Heart right ventricle (tissue), 16 donors: ENCODE measurements at regions not wholly inside any gene's neighbourhood (a gene's known extent, or its start where the extent isn't known, plus 50 kb on each side); places are given as distances from the start of the nearest gene placed in this dataset.
"Not testable (repeated sequence)": the region's sequence is repeated elsewhere in the genome, so short reads cannot be mapped to it uniquely, and the experiment has no call there.

Experiments used
- ATAC-seq, 8 donors: fragments of 200-7000 bp; cut with Tn5 transposase; one replicate each; pipeline ENCODE4 v1.9.1; 2020; ENCODE audit warnings: mild to moderate bottlenecking in 8 of 8, moderate library complexity in 8 of 8, moderate number of reproducible peaks in 1 of 8
- DNase-seq, 2 donors: peaks; one replicate each; pipeline ENCODE4 v3.0.0-alpha.2; 2020
- H3K27ac ChIP-seq, 10 donors: fragments of 200-600 bp; sonication (generic) in 2 of 10; one replicate each; pipeline versions ENCODE4 v1.5.0 to v1.8.0; 2020 to 2022; ENCODE audit warnings: mild to moderate bottlenecking in 3 of 10
- H3K27me3 ChIP-seq, 7 donors: fragments of 200-600 bp; one replicate each; pipeline ENCODE4 v1.8.0; 2021 to 2022; ENCODE audit warnings: mild to moderate bottlenecking in 2 of 7
- H3K36me3 ChIP-seq, 9 donors: fragments of 200-600 bp; sonication (generic) in 1 of 9; one replicate each; pipeline versions ENCODE4 v1.5.0 to v1.8.0; 2020 to 2022; ENCODE audit warnings: mild to moderate bottlenecking in 2 of 9
- H3K4me1 ChIP-seq, 9 donors: fragments of 200-600 bp; sonication (generic) in 1 of 9; one replicate each; pipeline versions ENCODE4 v1.5.0 to v1.8.0; 2020 to 2022; ENCODE audit warnings: mild to moderate bottlenecking in 4 of 9
- H3K4me3 ChIP-seq, 10 donors: fragments of 200-600 bp; sonication (generic) in 2 of 10; one replicate each; pipeline versions ENCODE4 v1.5.0 to v1.8.0; 2020 to 2022; ENCODE audit warnings: mild to moderate bottlenecking in 7 of 10, moderate library complexity in 2 of 10
- H3K9me3 ChIP-seq, 11 donors: fragments of 200-600 bp in 10 of 11; sonication (generic) in 2 of 11; one replicate each; pipeline versions ENCODE4 v1.5.0 to v1.8.0; 2013 to 2022; ENCODE audit warnings: mild to moderate bottlenecking in 2 of 11, control low read depth in 1 of 11, moderate library complexity in 1 of 11
- CTCF ChIP-seq, 9 donors: fragments of 200-600 bp; sonication (generic) in 2 of 9; IDR thresholded peaks; one replicate each; pipeline versions ENCODE4 v1.5.0 to v1.8.0; 2021 to 2022; ENCODE audit warnings: antibody characterized with exemption in 9 of 9, mild to moderate bottlenecking in 5 of 9, moderate library complexity in 1 of 9
- WGBS, 2 donors: extraction: QIAGEN DNeasy Blood & Tissue Kit; methylation state at CpG; one replicate each; pipeline ENCODE4 v1.1.7; 2013; ENCODE audit warnings: inconsistent platforms in 1 of 2; 5-methylcytosine and 5-hydroxymethylcytosine counted together
- intact Hi-C, 10 donors: fragments of 100-400 bp; cut with DNase I; formaldehyde crosslinking; loops; one replicate each; pipeline versions ENCODE4 v1.11.1 to v1.14.2; 2022
- donor health status: Arrhythmogenic right ventricular cardiomyopathy.
- donor health status: ischemic (EF 13 %, LVEDD 7.1; RV severe dilation, severe dysfunction).
- donor health status: healthy with polysubstance abuse.
- donor health status: DM: no; HTN: yes; CAD: no.
- donor health status: DM: no; HTN: no; CAD: no.
- donor health status: ischemic (EF 25% LVEDD 6.9; RV normal size, moderate dysfunction).
- donor health status: ischemic (EF 25% LVEDD 5.7; RV mildly dilated, moderate dysfunction).
- donor health status: healthy.
- donor health status: DM: yes; HTN: yes; CAD: no.
- donor health status: Ischemic cardiomyopathy.
- donor health status: ischemic (EF 35%, LVEDD 5.7; RV mildly dilated, moderate dysfunction).
- donor health status: nonischemic (EF 11% LVEDD 7.7; RV severe dilation, severe dysfunction).
- donor health status: DM: yes; HTN: yes; CAD: no.
- donor health status: PGD.
- donor health status: ischemic (EF 29% LVEDD 5.4; RV normal size, mild dysfunction).
- donor health status: nonischemic (EF 23%, LVEDD 6.1; RV moderate dilation, normal function).

- ATAC-seq (no peak), DNase-seq (no peak)
- Histone ChIP-seq H3K4me3 (no peak overlapping the region), H3K36me3 (no peaks in the 10 kb centered on the region), H3K4me1 (no peaks in the 10 kb centered on the region), H3K9me3 (peaks cover 0 to 8% (median 0%) of the 10 kb centered on the region in 11 donors), H3K27ac (no peak overlapping the region), H3K27me3 (no peaks in the 10 kb centered on the region)
- TF ChIP-seq CTCF (IDR thresholded peaks at IDR 0.05) = no peak
- intact Hi-C loops = no loop called here
- WGBS, 2 donors = 32 to 33% methylated on average over 4 of the region's 4 CpGs
These were observed 113.7 kb downstream of the BMP4 start for GRCh38 chr14:53842938-53843337.

GRCh38 chr14:53841109-53842099, 115.2 kb downstream of the BMP4 start:
- no peaks in the 10 kb centered on the region for H3K27me3 ChIP-seq
- no peak overlapping the region for H3K27ac ChIP-seq
- DNase-seq (no peak), ATAC-seq (no peak)
- no peaks in the 10 kb centered on the region for H3K4me1 ChIP-seq
- no peak for TF ChIP-seq CTCF (IDR thresholded peaks at IDR 0.05)
- intact Hi-C loops = no loop called here
- H3K9me3 ChIP-seq = peaks cover 0 to 24% (median 0%) of the 10 kb centered on the region in 11 donors
- H3K36me3 ChIP-seq = no peaks in the 10 kb centered on the region
- WGBS, 2 donors = 90 to 96% methylated on average over 3 of the region's 3 CpGs
- no peak overlapping the region for H3K4me3 ChIP-seq

- Histone ChIP-seq H3K4me1 (no peaks in the 10 kb centered on the region), H3K4me3 (no peak overlapping the region), H3K27me3 (no peaks in the 10 kb centered on the region), H3K27ac (no peak overlapping the region), H3K36me3 (no peaks in the 10 kb centered on the region), H3K9me3 (peaks cover 0 to 26% (median 0%) of the 10 kb centered on the region in 11 donors)
- intact Hi-C loops = no loop called here
- TF ChIP-seq CTCF (IDR thresholded peaks at IDR 0.05) = no peak
- no peak for DNase-seq
- WGBS, 2 donors = 76 to 88% methylated on average over 2 of the region's 2 CpGs
- ATAC-seq = no peak
These were observed 116.2 kb downstream of the BMP4 start for GRCh38 chr14:53840444-53840843.

- TF ChIP-seq CTCF (IDR thresholded peaks at IDR 0.05) = no peak
These were observed 118.3 kb downstream of the BMP4 start for GRCh38 chr14:53838374-53838773.

GRCh38 chr14:53837656-53838055, 119.0 kb downstream of the BMP4 start:
- H3K36me3 ChIP-seq, H3K4me1 ChIP-seq, intact Hi-C loops, H3K4me3 ChIP-seq, H3K27ac ChIP-seq, H3K27me3 ChIP-seq, ATAC-seq, DNase-seq: not testable (repeated sequence)
- WGBS, 2 donors = 82 to 83% methylated on average over 2 of the region's 2 CpGs
- H3K9me3 ChIP-seq = peaks cover 0 to 26% (median 0%) of the 10 kb centered on the region in 11 donors

More at GRCh38 chr14:53838374-53838773, 118.3 kb downstream of the BMP4 start:
- no peaks in the 10 kb centered on the region for H3K4me1 ChIP-seq
- H3K27ac ChIP-seq = no peak overlapping the region
- no peaks in the 10 kb centered on the region for H3K36me3 ChIP-seq
- DNase-seq = no peak
- no peaks in the 10 kb centered on the region for H3K27me3 ChIP-seq
- peaks cover 0 to 26% (median 0%) of the 10 kb centered on the region in 11 donors for H3K9me3 ChIP-seq
- no peak overlapping the region for H3K4me3 ChIP-seq
- no peak for ATAC-seq
- intact Hi-C loops = no loop called here
- WGBS, 2 donors = 84% methylated on average over 4 of the region's 4 CpGs
